SU-DHL-6 (cell line): ENCODE measurements at regions not wholly inside any gene's neighbourhood (a gene's known extent, or its start where the extent isn't known, plus 50 kb on each side); places are given as distances from the start of the nearest gene placed in this dataset.

Experiments
- H2AFZ ChIP-seq: fragments of 200-600 bp; sonication (generic); 2 replicates; pipeline ENCODE4 v1.6.1; 2014; ENCODE audit warnings: low read depth, mild to moderate bottlenecking, moderate library complexity, mixed read lengths, antibody characterized with exemption, low read length; ENCODE audit not compliant: severe bottlenecking
- H3F3A ChIP-seq: fragments of 200-600 bp; shearing (Covaris generic); 2 replicates; pipeline ENCODE4 v1.6.0; 2016; ENCODE audit warnings: antibody characterized with exemption, mild to moderate bottlenecking; ENCODE audit not compliant: insufficient read depth
- H3K27ac ChIP-seq: fragments of 200-600 bp; sonication (generic); 2 replicates; pipeline ENCODE4 v1.5.1; 2016; ENCODE audit warnings: low read depth, mild to moderate bottlenecking, low read length, moderate library complexity, mixed read lengths
- H3K27me3 ChIP-seq: fragments of 200-600 bp; sonication (generic), shearing (Covaris generic); 2 replicates; pipeline ENCODE4 v1.6.0; 2014; ENCODE audit warnings: mild to moderate bottlenecking, low read length
- H3K36me3 ChIP-seq: fragments of 200-600 bp; sonication (generic); 2 replicates; pipeline ENCODE4 v1.6.1; 2014; ENCODE audit warnings: mild to moderate bottlenecking, low read length, mixed read lengths
- H3K4me2 ChIP-seq: fragments of 300-600, 200-600 bp; shearing (Covaris generic), sonication (generic); 2 replicates; pipeline ENCODE4 v1.6.0; 2014; ENCODE audit warnings: low read length, low read depth, mild to moderate bottlenecking; ENCODE audit not compliant: poor library complexity, severe bottlenecking
- H3K4me3 ChIP-seq: fragments of 200-600 bp; sonication (generic); 2 replicates; pipeline ENCODE4 v1.5.1; 2014; ENCODE audit warnings: antibody characterized with exemption, low read length, mild to moderate bottlenecking, mixed read lengths; ENCODE audit not compliant: insufficient read depth, poor library complexity, severe bottlenecking
- H3K79me2 ChIP-seq: fragments of 200-600 bp; sonication (generic); 2 replicates; pipeline ENCODE4 v1.6.1; 2014; ENCODE audit warnings: mild to moderate bottlenecking, low read length, moderate library complexity; ENCODE audit not compliant: insufficient read depth
- H3K9ac ChIP-seq: fragments of 200-600 bp; sonication (generic); 2 replicates; pipeline ENCODE4 v1.7.0; 2014; ENCODE audit warnings: mild to moderate bottlenecking, low read length
- H3K9me2 ChIP-seq: fragments of 200-600 bp; sonication (generic); replicated peaks from 2 replicates; pipeline ENCODE4 v1.6.1; 2014; ENCODE audit warnings: low read length; ENCODE audit not compliant: insufficient read depth
- H3K9me3 ChIP-seq: fragments of 200-600 bp; sonication (generic); 2 replicates; pipeline ENCODE4 v1.6.1; 2014; ENCODE audit warnings: low read length, mixed read lengths; ENCODE audit not compliant: insufficient read depth
- H4K20me1 ChIP-seq: fragments of 200-600 bp; sonication (generic); 2 replicates; pipeline ENCODE4 v1.6.1; 2014; ENCODE audit warnings: low read depth, mild to moderate bottlenecking, antibody characterized with exemption, low read length, moderate library complexity, mixed read lengths
- EZH2phosphoT487 ChIP-seq: fragments of 200-600 bp; sonication (generic), shearing (Covaris generic); conservative IDR thresholded peaks from 2 replicates; pipeline ENCODE4 v1.6.1; 2018; ENCODE audit warnings: mild to moderate bottlenecking, antibody characterized with exemption, low read length, moderate library complexity, mixed read lengths
- TF ChIP-seq, protein P1 (sequence below): fragments of 200-600 bp; sonication (generic); IDR thresholded peaks from one replicate; pipeline ENCODE4 v1.5.1; 2017; ENCODE audit warnings: antibody characterized with exemption, mild to moderate bottlenecking, low read length, moderate library complexity; ENCODE audit not compliant: insufficient read depth, poor library complexity, severe bottlenecking

DNA sequence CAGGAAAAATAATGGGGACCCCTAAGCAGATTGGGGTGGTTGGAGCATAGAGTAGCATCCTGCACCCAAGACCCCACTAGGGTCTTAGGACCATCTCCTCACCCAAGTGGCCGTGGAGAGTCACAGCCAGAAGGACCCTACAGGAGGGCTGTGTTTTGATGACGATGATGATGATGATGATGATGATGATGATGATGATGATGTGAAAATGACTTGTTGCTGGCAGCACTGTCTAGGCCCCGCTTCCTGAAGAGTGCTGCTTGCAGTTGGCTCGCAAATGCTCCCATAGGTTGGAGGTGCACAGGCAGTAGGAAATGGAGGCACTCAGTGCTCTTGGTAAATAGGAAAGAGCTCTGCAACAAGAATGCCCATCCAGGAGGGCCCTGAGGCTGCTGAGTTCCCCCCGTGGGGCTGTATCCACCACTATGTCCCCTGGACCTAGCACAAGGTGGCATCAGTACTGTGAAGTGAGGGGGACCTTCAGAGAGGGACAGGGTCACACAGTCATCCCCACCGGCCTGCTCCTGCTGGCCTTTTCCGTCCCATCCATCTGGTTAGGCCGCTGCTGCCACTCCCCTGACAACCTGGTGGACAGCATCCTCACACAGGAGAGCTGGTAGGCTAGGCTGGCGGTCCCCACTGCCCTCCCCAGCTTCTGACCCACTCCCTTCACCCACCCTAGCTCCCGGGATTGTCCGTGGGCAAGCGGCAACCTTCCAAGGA is 139.6 kb downstream of the FOXD2 start:
- no peaks in the 10 kb centered on the region for H4K20me1 ChIP-seq
- H3K9ac ChIP-seq: no peak overlapping the region
- H2AFZ ChIP-seq: no peak overlapping the region
- no peaks in the 10 kb centered on the region for H3F3A ChIP-seq
- no peaks in the 10 kb centered on the region for H3K36me3 ChIP-seq
- H3K27me3 ChIP-seq: no peaks in the 10 kb centered on the region
- H3K9me3 ChIP-seq: no peaks in the 10 kb centered on the region
- TF ChIP-seq EZH2phosphoT487: no peak
- TF ChIP-seq, protein P1, sequence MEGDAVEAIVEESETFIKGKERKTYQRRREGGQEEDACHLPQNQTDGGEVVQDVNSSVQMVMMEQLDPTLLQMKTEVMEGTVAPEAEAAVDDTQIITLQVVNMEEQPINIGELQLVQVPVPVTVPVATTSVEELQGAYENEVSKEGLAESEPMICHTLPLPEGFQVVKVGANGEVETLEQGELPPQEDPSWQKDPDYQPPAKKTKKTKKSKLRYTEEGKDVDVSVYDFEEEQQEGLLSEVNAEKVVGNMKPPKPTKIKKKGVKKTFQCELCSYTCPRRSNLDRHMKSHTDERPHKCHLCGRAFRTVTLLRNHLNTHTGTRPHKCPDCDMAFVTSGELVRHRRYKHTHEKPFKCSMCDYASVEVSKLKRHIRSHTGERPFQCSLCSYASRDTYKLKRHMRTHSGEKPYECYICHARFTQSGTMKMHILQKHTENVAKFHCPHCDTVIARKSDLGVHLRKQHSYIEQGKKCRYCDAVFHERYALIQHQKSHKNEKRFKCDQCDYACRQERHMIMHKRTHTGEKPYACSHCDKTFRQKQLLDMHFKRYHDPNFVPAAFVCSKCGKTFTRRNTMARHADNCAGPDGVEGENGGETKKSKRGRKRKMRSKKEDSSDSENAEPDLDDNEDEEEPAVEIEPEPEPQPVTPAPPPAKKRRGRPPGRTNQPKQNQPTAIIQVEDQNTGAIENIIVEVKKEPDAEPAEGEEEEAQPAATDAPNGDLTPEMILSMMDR: no peak
- no peaks in the 10 kb centered on the region for H3K79me2 ChIP-seq
- no peak overlapping the region for H3K27ac ChIP-seq
- H3K9me2 ChIP-seq: no peaks in the 10 kb centered on the region
- no peak overlapping the region for H3K4me2 ChIP-seq
- no peak overlapping the region for H3K4me3 ChIP-seq

DNA sequence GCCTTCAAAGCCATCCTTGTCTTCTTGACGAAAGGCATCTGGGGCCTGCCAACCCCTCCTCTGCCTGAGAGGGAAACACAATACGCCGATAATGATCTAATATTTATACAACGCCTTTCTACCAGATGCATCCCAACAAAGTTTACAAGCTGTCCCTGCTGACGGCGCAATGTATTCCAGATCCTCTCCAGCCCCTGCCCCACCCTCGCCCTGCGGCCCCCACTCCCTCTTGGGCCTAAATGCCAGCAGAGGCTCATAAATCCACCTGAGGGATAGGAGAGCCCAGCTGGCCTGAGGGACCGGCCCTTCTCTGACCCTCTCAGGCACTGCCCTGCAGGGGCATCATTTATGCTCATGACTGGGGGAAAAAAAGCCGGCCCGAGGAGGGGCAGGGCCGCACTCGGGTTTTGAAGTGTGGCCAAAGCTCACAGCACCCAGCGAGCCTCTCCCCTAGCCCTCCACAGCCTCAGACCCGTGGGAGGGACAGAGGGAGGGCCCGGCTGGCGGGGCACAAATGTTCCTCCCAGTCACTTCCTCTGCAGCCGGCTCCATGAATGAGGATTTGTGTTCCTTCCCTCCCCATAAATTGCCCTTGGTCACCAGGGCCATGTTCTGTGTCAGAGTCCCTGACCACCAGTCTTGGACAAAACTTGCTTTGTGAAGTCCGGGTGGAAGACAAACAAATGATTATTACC is 140.3 kb downstream of the FOXD2 start:
- TF ChIP-seq, protein P1: no peak
- no peak overlapping the region for H2AFZ ChIP-seq
- H3K4me2 ChIP-seq: no peak overlapping the region
- no peaks in the 10 kb centered on the region for H3K27me3 ChIP-seq
- no peaks in the 10 kb centered on the region for H4K20me1 ChIP-seq
- H3K36me3 ChIP-seq: no peaks in the 10 kb centered on the region
- no peak overlapping the region for H3K27ac ChIP-seq
- no peaks in the 10 kb centered on the region for H3F3A ChIP-seq
- H3K9me3 ChIP-seq: no peaks in the 10 kb centered on the region
- no peak overlapping the region for H3K4me3 ChIP-seq
- no peaks in the 10 kb centered on the region for H3K79me2 ChIP-seq
- no peaks in the 10 kb centered on the region for H3K9me2 ChIP-seq
- no peak overlapping the region for H3K9ac ChIP-seq

DNA sequence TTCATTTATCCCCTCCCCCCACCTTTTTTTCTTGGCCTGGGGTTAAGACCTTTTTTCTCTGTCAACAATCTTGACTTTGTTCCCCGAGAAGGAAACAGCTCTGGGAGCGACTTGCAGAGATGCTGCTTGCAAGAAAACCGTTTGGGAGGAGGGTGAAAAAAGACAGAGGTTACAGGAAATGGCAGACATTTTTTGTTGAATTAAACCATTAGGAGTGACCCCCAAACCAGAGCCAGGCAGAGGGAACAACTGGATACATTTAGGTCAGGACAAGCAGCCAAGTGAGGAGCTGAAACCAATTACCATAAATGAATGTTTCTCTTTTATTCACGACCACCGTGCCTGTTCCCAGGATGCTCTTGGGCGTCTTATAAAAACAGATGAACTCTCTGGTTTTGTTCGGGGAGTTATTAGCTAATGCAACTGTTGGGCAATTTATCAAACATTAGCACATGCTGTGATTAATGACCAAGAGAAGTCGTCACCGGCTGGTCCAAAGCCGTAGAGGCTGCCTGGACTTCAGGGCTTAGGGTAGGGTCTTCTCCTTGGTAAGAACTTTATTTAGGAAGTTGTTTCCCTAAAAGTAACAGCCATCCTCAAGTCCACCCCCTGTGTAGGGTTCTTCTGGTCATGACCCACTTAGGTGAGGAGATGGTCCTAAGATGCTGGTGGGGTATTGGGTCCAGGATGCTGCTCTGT is 141.0 kb downstream of the FOXD2 start:
- Histone ChIP-seq H3K27me3 (no peaks in the 10 kb centered on the region), H2AFZ (no peak overlapping the region), H3K27ac (no peak overlapping the region), H4K20me1 (no peaks in the 10 kb centered on the region), H3K36me3 (no peaks in the 10 kb centered on the region), H3K4me3 (no peak overlapping the region), H3K9ac (no peak overlapping the region), H3K9me3 (no peaks in the 10 kb centered on the region), H3K79me2 (no peaks in the 10 kb centered on the region), H3K9me2 (no peaks in the 10 kb centered on the region), H3K4me2 (no peak overlapping the region), H3F3A (no peaks in the 10 kb centered on the region)
- TF ChIP-seq, protein P1: no peak
- TF ChIP-seq EZH2phosphoT487: no peak
